IMR-90 (cell line): ENCODE measurements at regions not wholly inside any gene's neighbourhood (a gene's known extent, or its start where the extent isn't known, plus 50 kb on each side); places are given as distances from the start of the nearest gene placed in this dataset.

Experiments
- ATAC-seq: fragments of 200-7000 bp; cut with Tn5 transposase; 2 replicates; pipeline ENCODE4 v1.9.1; 2020; ENCODE audit warnings: low read depth, mild to moderate bottlenecking, moderate library complexity
- BruUV-seq: library from RNA; stranded (reverse); fragments of 400-500 nt; replicated peaks from 2 replicates; lab custom pipeline; 2021; lab: Mats Ljungman, UMichigan
- CTCF ChIA-PET: fragments of 300-600 bp; formaldehyde crosslinking; extraction: SDS; loops from one replicate; lab custom pipeline; 2021; ENCODE audit warnings: antibody characterized with exemption; lab: Yijun Ruan, JAX
- POLR2A ChIA-PET: fragments of 300-600 bp; sonication (Branson Sonifier 250); formaldehyde crosslinking; loops from one replicate; lab custom pipeline; 2022; ENCODE audit warnings: antibody characterized with exemption; ENCODE audit not compliant: unreplicated experiment; lab: Charles Lee
- DNase-seq: peaks from one replicate; pipeline ENCODE4 v3.0.0; 2013
- H2AFZ ChIP-seq: replicated peaks from 2 replicates; pipeline ENCODE3; 2013; ENCODE audit warnings: low read length, mild to moderate bottlenecking; ENCODE audit not compliant: poor library complexity
- H2AK5ac ChIP-seq: 2 replicates; pipeline ENCODE4 v1.6.1; 2013; ENCODE audit warnings: low read depth, low read length, inconsistent platforms
- H2AK9ac ChIP-seq: replicated peaks from 2 replicates; pipeline ENCODE3; 2013; ENCODE audit warnings: mild to moderate bottlenecking, low read depth, low read length, moderate library complexity; ENCODE audit not compliant: poor library complexity
- H2BK120ac ChIP-seq: 2 replicates; pipeline ENCODE4 v1.6.1; 2013; ENCODE audit warnings: low read depth, low read length, inconsistent platforms
- H2BK15ac ChIP-seq: 3 replicates; pipeline ENCODE4 v1.6.1; 2013; ENCODE audit warnings: low read depth, low read length, inconsistent platforms
- H2BK20ac ChIP-seq: 2 replicates; pipeline ENCODE4 v1.6.1; 2013; ENCODE audit warnings: low read depth, mild to moderate bottlenecking, inconsistent platforms, low read length, moderate library complexity
- H2BK5ac ChIP-seq: 2 replicates; pipeline ENCODE4 v1.6.1; 2013; ENCODE audit warnings: mild to moderate bottlenecking, low read depth, low read length, inconsistent platforms; ENCODE audit not compliant: poor library complexity, severe bottlenecking
- H3K14ac ChIP-seq: replicated peaks from 2 replicates; pipeline ENCODE4 v1.6.1; 2013; ENCODE audit warnings: low read depth, low read length, inconsistent platforms
- H3K18ac ChIP-seq: 2 replicates; pipeline ENCODE4 v1.6.1; 2013; ENCODE audit warnings: low read depth, low read length, control low read depth
- H3K23ac ChIP-seq: 2 replicates; pipeline ENCODE4 v1.6.1; 2013; ENCODE audit warnings: low read depth, low read length, inconsistent platforms
- H3K27ac ChIP-seq: 2 replicates; pipeline ENCODE4 v1.5.1; 2013; ENCODE audit warnings: mild to moderate bottlenecking, control low read depth, low read length; ENCODE audit not compliant: insufficient read depth
- H3K27me3 ChIP-seq: 2 replicates; pipeline ENCODE4 v1.6.1; 2013; ENCODE audit warnings: low read length; ENCODE audit not compliant: control insufficient read depth, insufficient read depth
- H3K36me3 ChIP-seq: 2 replicates; pipeline ENCODE4 v1.6.1; 2013; ENCODE audit warnings: low read length, mixed read lengths; ENCODE audit not compliant: control insufficient read depth, insufficient read depth
- H3K4ac ChIP-seq: 2 replicates; pipeline ENCODE4 v1.6.1; 2013; ENCODE audit warnings: low read depth, low read length, inconsistent platforms
- H3K4me1 ChIP-seq: 2 replicates; pipeline ENCODE4 v1.6.1; 2013; ENCODE audit warnings: low read length, mixed read lengths; ENCODE audit not compliant: control insufficient read depth, insufficient read depth
- H3K4me2 ChIP-seq: 2 replicates; pipeline ENCODE4 v1.6.1; 2013; ENCODE audit warnings: low read depth, mild to moderate bottlenecking, control low read depth, low read length, moderate library complexity
- H3K4me3 ChIP-seq: 2 replicates; pipeline ENCODE4 v1.5.1; 2013; ENCODE audit warnings: low read depth, mild to moderate bottlenecking, control low read depth, low read length, moderate library complexity; ENCODE audit not compliant: insufficient read depth
- H3K56ac ChIP-seq: 2 replicates; pipeline ENCODE4 v1.6.1; 2013; ENCODE audit warnings: low read length, inconsistent platforms; ENCODE audit not compliant: insufficient read depth; ENCODE audit errors: extremely low read depth
- H3K79me1 ChIP-seq, 2 experiments: 2 replicates each; pipeline ENCODE4 v1.6.1; 2013; ENCODE audit warnings: low read length in 2 of 2, inconsistent platforms in 1 of 2, low read depth in 1 of 2
- H3K9ac ChIP-seq: 2 replicates; pipeline ENCODE4 v1.6.1; 2013; ENCODE audit warnings: low read depth, low read length, control low read depth
- H3K9me1 ChIP-seq: 2 replicates; pipeline ENCODE4 v1.6.1; 2013; ENCODE audit warnings: low read length, inconsistent platforms; ENCODE audit not compliant: insufficient read depth
- H3K9me3 ChIP-seq: 2 replicates; pipeline ENCODE4 v1.6.1; 2013; ENCODE audit warnings: low read length; ENCODE audit not compliant: control insufficient read depth, insufficient read depth
- H4K20me1 ChIP-seq: 2 replicates; pipeline ENCODE4 v1.6.1; 2013; ENCODE audit warnings: low read length, inconsistent platforms; ENCODE audit not compliant: insufficient read depth
- H4K5ac ChIP-seq: 2 replicates; pipeline ENCODE4 v1.6.1; 2013; ENCODE audit warnings: mild to moderate bottlenecking, low read depth, low read length, control low read depth
- H4K8ac ChIP-seq, 2 experiments: 2 replicates each; pipeline ENCODE4 v1.6.1; 2013; ENCODE audit warnings: low read depth in 2 of 2, low read length in 2 of 2, control low read depth in 1 of 2, inconsistent platforms in 1 of 2
- H4K91ac ChIP-seq: 2 replicates; pipeline ENCODE4 v1.6.1; 2013; ENCODE audit warnings: low read depth, low read length, inconsistent platforms; ENCODE audit not compliant: insufficient read depth
- CEBPB ChIP-seq: IDR thresholded peaks from 2 replicates; pipeline ENCODE4 v1.6.1; 2012; ENCODE audit warnings: low read depth, low read length, improper control_type of control experiment
- MAZ ChIP-seq: IDR thresholded peaks from 2 replicates; pipeline ENCODE4 v1.6.1; 2012; ENCODE audit warnings: low read depth, mild to moderate bottlenecking, low read length, improper control_type of control experiment, moderate library complexity, borderline replicate concordance
- POLR2A ChIP-seq: IDR thresholded peaks from 2 replicates; pipeline ENCODE4 v1.6.1; 2012; ENCODE audit warnings: mild to moderate bottlenecking, low read depth, low read length
- RAD21 ChIP-seq: IDR thresholded peaks from 2 replicates; pipeline ENCODE4 v1.6.1; 2012; ENCODE audit warnings: low read length, improper control_type of control experiment
- RCOR1 ChIP-seq: IDR thresholded peaks from 2 replicates; pipeline ENCODE4 v1.6.1; 2012; ENCODE audit warnings: mild to moderate bottlenecking, low read length, improper control_type of control experiment; ENCODE audit not compliant: insufficient replicate concordance
- RFX5 ChIP-seq: IDR thresholded peaks from 2 replicates; pipeline ENCODE4 v1.8.0; 2012; ENCODE audit warnings: low read depth, mild to moderate bottlenecking, low read length, moderate library complexity
- WGBS, 2 experiments: methylation state at CpG; one replicate each; pipeline versions ENCODE4 v1.1.5 to v1.1.7; 2013; ENCODE audit warnings: missing lambda C conversion rate in 2 of 2; ENCODE audit not compliant: insufficient read length in 1 of 2; ENCODE audit errors: extremely low coverage in 2 of 2; 5-methylcytosine and 5-hydroxymethylcytosine counted together
- dilution Hi-C: fragments of 300-500 bp; cut with HindIII; formaldehyde crosslinking; loops from one replicate; pipeline ENCODE4 v1.14.3; 2018; ENCODE audit warnings: low sequenced_read_pairs; ENCODE audit not compliant: unreplicated experiment
- in situ Hi-C: fragments of 300-500 bp; cut with MboI; formaldehyde crosslinking; loops from 3 replicates; pipeline ENCODE4 v1.14.3; 2019; ENCODE audit warnings: low sequenced_read_pairs, inconsistent platforms, mixed read lengths
- intact Hi-C: fragments of 100-400 bp; cut with micrococcal nuclease; formaldehyde crosslinking; loops from 2 replicates; pipeline ENCODE4 v1.10.0; 2022
- TF ChIP-seq, protein P1 (sequence below): fragments of 150-350 bp; IDR thresholded peaks from 2 replicates; pipeline ENCODE4 v1.6.1; 2016; ENCODE audit warnings: low read depth, mild to moderate bottlenecking, low read length, moderate library complexity, borderline replicate concordance

DNA sequence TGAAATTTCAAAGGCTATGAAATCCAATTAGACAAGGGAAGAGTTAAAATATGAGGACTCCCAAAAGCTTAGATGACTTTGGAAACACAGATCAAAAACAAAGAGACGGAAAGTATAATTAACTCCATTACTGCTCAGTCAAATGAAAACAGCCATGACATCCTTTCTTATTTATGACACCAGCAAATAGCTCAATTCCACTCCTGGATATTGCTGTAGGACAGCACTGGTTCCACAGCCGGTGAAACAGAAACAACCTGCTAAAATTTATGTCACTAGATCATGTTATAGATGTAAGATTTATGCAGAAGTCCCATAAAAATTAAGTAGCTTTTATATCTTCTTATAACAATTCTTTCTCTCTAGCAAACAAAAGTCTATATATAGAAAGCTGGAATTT, 65.6 kb upstream of the RRP15 start:
- H3K4me1 ChIP-seq = no peaks in the 10 kb centered on the region
- no peaks in the 10 kb centered on the region for H3K9me3 ChIP-seq
- no TSS peak for BruUV-seq
- no peak overlapping the region for H3K4me3 ChIP-seq
- TF ChIP-seq RAD21 = no peak
- no peak for TF ChIP-seq RFX5
- TF ChIP-seq CEBPB = no peak
- TF ChIP-seq, protein P1, sequence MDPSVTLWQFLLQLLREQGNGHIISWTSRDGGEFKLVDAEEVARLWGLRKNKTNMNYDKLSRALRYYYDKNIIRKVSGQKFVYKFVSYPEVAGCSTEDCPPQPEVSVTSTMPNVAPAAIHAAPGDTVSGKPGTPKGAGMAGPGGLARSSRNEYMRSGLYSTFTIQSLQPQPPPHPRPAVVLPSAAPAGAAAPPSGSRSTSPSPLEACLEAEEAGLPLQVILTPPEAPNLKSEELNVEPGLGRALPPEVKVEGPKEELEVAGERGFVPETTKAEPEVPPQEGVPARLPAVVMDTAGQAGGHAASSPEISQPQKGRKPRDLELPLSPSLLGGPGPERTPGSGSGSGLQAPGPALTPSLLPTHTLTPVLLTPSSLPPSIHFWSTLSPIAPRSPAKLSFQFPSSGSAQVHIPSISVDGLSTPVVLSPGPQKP = no peak
- TF ChIP-seq MAZ = no peak
- no peak for TF ChIP-seq RCOR1
- TF ChIP-seq POLR2A = no peak
- dilution Hi-C loops (no loop called here), intact Hi-C loops (no loop called here), in situ Hi-C loops (no loop called here)
- no peak for ATAC-seq
- H2BK5ac ChIP-seq = no peak overlapping the region
- no peak overlapping the region for H4K91ac ChIP-seq
- no peak for DNase-seq
- H3K79me1 ChIP-seq = no peaks in the 10 kb centered on the region
- no peak overlapping the region for H2BK15ac ChIP-seq
- no peak overlapping the region for H3K56ac ChIP-seq
- no peak overlapping the region for H3K14ac ChIP-seq
- ChIA-PET POLR2A (no interaction called here), CTCF (interaction anchor here (0.5 to 1.4 kb wide), 4 partner anchors 9 to 41 kb away, joined by 3 to 5 read pairs (median 4); no protein-coding TSS in a partner anchor)
- H3K36me3 ChIP-seq = no peaks in the 10 kb centered on the region
- no peak overlapping the region for H4K5ac ChIP-seq
- no peak overlapping the region for H4K8ac ChIP-seq
- H3K4ac ChIP-seq = no peak overlapping the region
- no peak overlapping the region for H2BK20ac ChIP-seq
- H3K23ac ChIP-seq = no peak overlapping the region
- H3K27ac ChIP-seq = no peak overlapping the region
- H3K27me3 ChIP-seq = no peaks in the 10 kb centered on the region; the same call in 1 of the 2 replicates
- H2BK120ac ChIP-seq = no peak overlapping the region
- H4K20me1 ChIP-seq = no peaks in the 10 kb centered on the region
- no peak overlapping the region for H3K18ac ChIP-seq
- no peak overlapping the region for H3K9ac ChIP-seq
- H3K9me1 ChIP-seq = no peaks in the 10 kb centered on the region
- no peak overlapping the region for H2AFZ ChIP-seq
- H2AK5ac ChIP-seq = no peak overlapping the region
- no CpG with 5 or more reads among the region's 2 CpGs for WGBS, 2 experiments
- H3K4me2 ChIP-seq = no peak overlapping the region
- no peak overlapping the region for H2AK9ac ChIP-seq
